GM06990 (cell line): ENCODE measurements at regions not wholly inside any gene's neighbourhood (a gene's known extent, or its start where the extent isn't known, plus 50 kb on each side); places are given as distances from the start of the nearest gene placed in this dataset.
A peak's percentile ranks its signal among the peaks of the same experiment; 100 is the strongest.

Experiments used
- DNase-seq: peaks from one replicate; pipeline ENCODE4 v3.0.0-alpha.2; 2011; ENCODE audit not compliant: insufficient read length; ENCODE audit errors: extremely low read depth
- H3K27me3 ChIP-seq: replicated peaks from 2 replicates; pipeline ENCODE4 v1.6.0; 2011; ENCODE audit warnings: low read length; ENCODE audit not compliant: control insufficient read depth, insufficient read depth
- H3K36me3 ChIP-seq: 2 replicates; pipeline ENCODE4 v1.5.1; 2011; ENCODE audit warnings: low read length; ENCODE audit not compliant: control insufficient read depth, insufficient read depth
- H3K4me3 ChIP-seq: replicated peaks from 2 replicates; pipeline ENCODE4 v1.5.1; 2011; ENCODE audit warnings: low read depth, mild to moderate bottlenecking, control low read depth, low read length
- TF ChIP-seq, protein P1 (sequence below): IDR thresholded peaks from 2 replicates; pipeline ENCODE4 v1.5.1; 2011; ENCODE audit warnings: low read length, control low read depth, mild to moderate bottlenecking, inconsistent platforms; ENCODE audit not compliant: insufficient read depth, poor library complexity, severe bottlenecking

DNA sequence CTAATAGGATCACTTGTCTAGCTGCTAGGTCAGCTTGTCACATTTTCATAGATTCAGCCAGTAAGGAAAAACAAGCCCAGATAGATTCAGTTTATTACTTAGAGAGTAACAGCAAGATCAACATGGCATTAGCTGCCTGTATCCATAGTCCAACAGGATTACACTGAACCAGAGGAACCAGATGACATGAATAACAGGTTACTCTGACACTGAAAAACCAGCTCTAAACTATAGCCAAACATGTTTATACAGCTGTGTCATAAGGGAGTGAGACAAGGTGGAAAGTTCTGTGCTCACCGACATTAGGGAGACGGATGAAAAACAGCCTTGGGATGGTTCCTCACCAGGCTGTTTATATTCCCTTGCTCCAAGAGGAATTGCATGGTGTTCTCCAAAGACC is 102.9 kb upstream of the EOLA2 start:
- no peak for DNase-seq
- Histone ChIP-seq H3K36me3 (no peaks in the 10 kb centered on the region), H3K27me3 (no peaks in the 10 kb centered on the region), H3K4me3 (no peak overlapping the region)
- TF ChIP-seq, protein P1, sequence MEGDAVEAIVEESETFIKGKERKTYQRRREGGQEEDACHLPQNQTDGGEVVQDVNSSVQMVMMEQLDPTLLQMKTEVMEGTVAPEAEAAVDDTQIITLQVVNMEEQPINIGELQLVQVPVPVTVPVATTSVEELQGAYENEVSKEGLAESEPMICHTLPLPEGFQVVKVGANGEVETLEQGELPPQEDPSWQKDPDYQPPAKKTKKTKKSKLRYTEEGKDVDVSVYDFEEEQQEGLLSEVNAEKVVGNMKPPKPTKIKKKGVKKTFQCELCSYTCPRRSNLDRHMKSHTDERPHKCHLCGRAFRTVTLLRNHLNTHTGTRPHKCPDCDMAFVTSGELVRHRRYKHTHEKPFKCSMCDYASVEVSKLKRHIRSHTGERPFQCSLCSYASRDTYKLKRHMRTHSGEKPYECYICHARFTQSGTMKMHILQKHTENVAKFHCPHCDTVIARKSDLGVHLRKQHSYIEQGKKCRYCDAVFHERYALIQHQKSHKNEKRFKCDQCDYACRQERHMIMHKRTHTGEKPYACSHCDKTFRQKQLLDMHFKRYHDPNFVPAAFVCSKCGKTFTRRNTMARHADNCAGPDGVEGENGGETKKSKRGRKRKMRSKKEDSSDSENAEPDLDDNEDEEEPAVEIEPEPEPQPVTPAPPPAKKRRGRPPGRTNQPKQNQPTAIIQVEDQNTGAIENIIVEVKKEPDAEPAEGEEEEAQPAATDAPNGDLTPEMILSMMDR: no peak

DNA sequence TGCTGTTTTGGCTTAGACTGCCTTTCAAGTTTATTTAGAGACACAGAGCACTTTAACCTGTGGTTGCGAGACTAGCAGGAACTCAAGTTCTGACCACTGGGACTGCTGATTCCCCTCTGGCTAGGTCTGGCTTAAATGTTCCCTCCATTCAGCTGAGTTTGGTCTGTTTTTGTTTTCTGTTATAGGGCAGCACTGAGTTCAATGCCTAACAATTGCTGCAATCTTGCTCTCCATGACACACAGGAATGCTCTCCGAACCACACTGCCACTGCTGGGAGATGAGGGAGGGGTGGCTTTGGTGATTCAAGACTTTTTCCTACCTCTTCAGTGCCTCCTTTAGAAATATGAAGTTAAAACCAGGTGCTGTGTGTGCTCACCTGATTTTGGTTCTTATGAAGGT is 106.3 kb upstream of the EOLA2 start:
- Histone ChIP-seq H3K27me3 (no peaks in the 10 kb centered on the region), H3K4me3 (no peak overlapping the region), H3K36me3 (no peaks in the 10 kb centered on the region)
- TF ChIP-seq, protein P1: no peak
- no peak for DNase-seq

DNA sequence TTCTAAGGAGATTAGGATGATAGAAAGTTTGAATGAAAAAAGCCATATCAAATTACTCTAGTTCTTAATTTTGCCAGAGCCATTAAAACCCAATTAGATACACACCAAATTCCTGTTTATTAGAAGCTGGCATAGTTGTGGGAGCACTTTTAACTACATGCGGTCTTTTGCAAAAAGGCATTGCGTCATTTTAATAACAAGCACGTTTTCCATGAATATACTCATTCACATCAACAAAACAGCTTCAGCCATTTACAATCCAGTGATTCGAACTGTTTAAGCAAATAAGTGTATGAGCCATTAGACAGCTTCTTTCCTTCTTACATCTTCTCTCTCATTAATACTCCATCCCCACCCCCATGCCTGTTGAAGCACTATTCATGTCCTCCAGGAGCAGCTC is 109.5 kb upstream of the EOLA2 start:
- Histone ChIP-seq H3K36me3 (no peaks in the 10 kb centered on the region), H3K27me3 (no peaks in the 10 kb centered on the region), H3K4me3 (no peak overlapping the region)
- DNase-seq: no peak
- TF ChIP-seq, protein P1: no peak

DNA sequence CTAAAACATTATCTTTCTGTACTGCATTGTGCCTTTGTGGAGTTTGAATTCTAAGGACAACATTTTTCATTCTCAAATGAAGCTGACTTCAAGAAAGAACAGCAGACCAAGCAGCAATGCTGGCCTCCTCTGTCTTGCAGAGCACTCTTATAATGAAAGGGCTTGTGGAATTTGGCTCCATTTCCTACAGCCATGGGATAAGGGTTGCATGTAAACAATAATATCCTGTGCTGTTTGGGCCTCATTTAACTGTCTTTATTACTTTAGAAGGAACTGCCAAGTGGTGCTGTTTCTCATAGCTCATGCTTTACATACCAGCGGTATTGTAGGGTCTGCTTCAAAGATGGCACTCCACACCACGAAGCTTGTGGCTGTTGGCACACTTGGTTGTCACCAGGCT is 111.4 kb upstream of the EOLA2 start:
- TF ChIP-seq, protein P1: no peak
- no peaks in the 10 kb centered on the region for H3K36me3 ChIP-seq
- no peak for DNase-seq

DNA sequence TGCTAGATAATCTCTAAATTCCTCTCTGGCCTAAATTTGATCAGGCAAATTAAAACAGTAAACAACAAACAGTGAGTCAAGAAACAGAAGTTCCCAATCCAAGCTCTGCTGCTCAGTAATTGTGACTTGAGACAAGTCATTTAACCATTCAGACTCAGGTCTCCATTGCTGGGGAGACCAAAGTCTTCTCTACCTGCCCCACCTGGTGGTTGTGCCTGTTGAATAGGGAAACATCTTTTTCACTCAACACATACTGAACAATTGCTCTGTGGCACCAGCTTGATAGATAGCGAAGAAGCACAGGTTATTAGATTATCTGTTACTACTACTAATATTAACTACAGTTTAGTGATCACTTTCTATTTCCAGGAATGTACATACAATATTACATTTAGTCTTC is 112.1 kb upstream of the EOLA2 start:
- no peaks in the 10 kb centered on the region for H3K36me3 ChIP-seq
- no peak overlapping the region for H3K4me3 ChIP-seq
- H3K27me3 ChIP-seq: no peaks in the 10 kb centered on the region

More for the DNA sequence above, 111.4 kb upstream of the EOLA2 start:
- Histone ChIP-seq H3K27me3 (no peaks in the 10 kb centered on the region), H3K4me3 (no peak overlapping the region)

DNA sequence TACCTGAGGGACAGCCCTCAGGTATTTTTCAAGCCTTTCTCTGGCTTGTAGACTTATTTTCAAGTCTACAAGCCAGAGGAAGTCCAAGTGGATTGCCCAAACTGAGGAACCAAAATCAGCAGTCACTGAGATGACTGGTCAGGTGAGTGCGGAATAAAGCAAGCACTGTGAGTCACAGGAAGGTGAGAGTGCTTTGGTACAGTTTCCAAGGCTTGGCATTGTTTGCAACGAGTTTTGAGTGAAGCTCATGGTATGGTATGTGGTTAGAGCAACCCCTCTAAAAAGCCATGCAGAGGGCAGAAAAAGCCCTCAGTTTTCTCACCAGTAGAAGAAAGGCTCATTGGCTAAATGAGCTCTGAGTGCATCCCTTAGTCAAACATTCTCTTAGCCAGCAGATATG is 112.8 kb upstream of the EOLA2 start:
- Histone ChIP-seq H3K36me3 (no peaks in the 10 kb centered on the region), H3K4me3 (no peak overlapping the region), H3K27me3 (no peaks in the 10 kb centered on the region)
- no peak for DNase-seq
- TF ChIP-seq, protein P1: no peak

More for the DNA sequence above, 112.1 kb upstream of the EOLA2 start:
- TF ChIP-seq, protein P1: peak; percentile 19
- no peak for DNase-seq
